Right atrium auricular region (tissue), 2 donors: ENCODE measurements at regions not wholly inside any gene's neighbourhood (a gene's known extent, or its start where the extent isn't known, plus 50 kb on each side); places are given as distances from the start of the nearest gene placed in this dataset.
A peak's percentile ranks its signal among the peaks of the same experiment; 100 is the strongest.
"Not testable (repeated sequence)": the region's sequence is repeated elsewhere in the genome, so short reads cannot be mapped to it uniquely, and the experiment has no call there.

Experiments
- DNase-seq: peaks from one replicate; pipeline ENCODE4 v3.0.0-alpha.2; 2019; ENCODE audit warnings: low spot score
- H3K27ac ChIP-seq, 2 donors: fragments of 200-600 bp; sonication (generic); 1 replicate in 1 of 2; 2 replicates in 1 of 2; pipeline ENCODE4 v1.5.1; 2016 to 2019
- H3K27me3 ChIP-seq, 2 donors: fragments of 200-600 bp; sonication (generic); one replicate each; pipeline versions ENCODE4 v1.5.1 to v1.6.0; 2017 to 2019
- H3K36me3 ChIP-seq: fragments of 200-600 bp; sonication (generic); one replicate; pipeline ENCODE4 v1.5.1; 2016
- H3K4me1 ChIP-seq, 2 donors: fragments of 200-600 bp; sonication (generic); one replicate each; pipeline versions ENCODE4 v1.5.1 to v1.6.0; 2017 to 2019
- H3K4me3 ChIP-seq, 2 donors: fragments of 200-600 bp; sonication (generic); 1 replicate in 1 of 2; 2 replicates in 1 of 2; pipeline ENCODE4 v1.5.1; 2017 to 2019; ENCODE audit warnings: mild to moderate bottlenecking in 1 of 2, moderate library complexity in 1 of 2
- H3K9me3 ChIP-seq, 2 donors: fragments of 200-600 bp; sonication (generic); one replicate each; pipeline ENCODE4 v1.5.1; 2019
- CTCF ChIP-seq, 2 donors: fragments of 200-600 bp; sonication (generic); IDR thresholded peaks; one replicate each; pipeline ENCODE4 v1.5.1; 2019; ENCODE audit warnings: antibody characterized with exemption in 2 of 2

DNA sequence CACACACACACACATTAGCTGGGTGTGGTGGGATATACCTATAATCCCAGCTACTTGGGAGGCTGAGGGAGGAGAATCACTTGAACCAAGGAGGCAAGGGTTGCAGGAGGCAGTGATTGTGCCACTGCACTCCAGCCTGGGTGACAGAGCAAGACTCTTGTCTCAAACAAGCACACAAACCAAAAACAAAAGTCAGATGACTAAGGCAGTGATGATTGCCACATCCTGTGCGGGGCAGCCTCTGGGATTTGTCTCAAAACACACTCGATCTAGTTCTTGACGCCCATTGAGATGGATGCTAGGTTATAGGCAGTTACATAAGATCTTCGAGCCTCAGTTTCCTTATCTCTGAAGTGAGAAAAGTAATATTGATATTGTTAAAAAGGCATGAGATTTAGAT, 57.8 kb upstream of the NBPF8 start:
- peak; percentile 59 for DNase-seq
- not testable (repeated sequence) for H3K9me3 ChIP-seq, H3K4me3 ChIP-seq, H3K27me3 ChIP-seq, H3K4me1 ChIP-seq, H3K36me3 ChIP-seq, H3K27ac ChIP-seq

DNA sequence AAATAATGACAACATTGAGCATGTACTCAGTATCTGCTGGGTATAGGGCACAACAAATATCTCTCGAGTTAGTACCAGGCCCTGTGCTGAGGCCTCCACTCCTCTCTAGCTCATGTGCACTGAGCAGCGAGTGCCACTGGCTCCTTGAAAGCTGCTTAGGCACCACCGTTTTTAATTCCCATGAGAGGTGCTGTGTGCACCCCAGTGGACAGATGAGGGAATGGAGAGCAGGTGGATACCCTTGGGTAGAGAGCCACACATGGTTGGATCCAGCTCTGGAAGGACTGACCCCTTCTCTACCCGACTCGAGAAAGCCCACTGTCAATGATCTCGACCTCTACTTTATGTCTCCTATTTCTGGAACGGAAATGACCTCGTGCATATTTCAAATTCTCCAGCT, 58.7 kb upstream of the NBPF8 start:
- DNase-seq, H3K9me3 ChIP-seq, H3K36me3 ChIP-seq, H3K27me3 ChIP-seq, H3K4me3 ChIP-seq, H3K4me1 ChIP-seq, H3K27ac ChIP-seq: not testable (repeated sequence)
- peak in 1 of 2 donors; percentile 27 for TF ChIP-seq CTCF (IDR thresholded peaks at IDR 0.05)

DNA sequence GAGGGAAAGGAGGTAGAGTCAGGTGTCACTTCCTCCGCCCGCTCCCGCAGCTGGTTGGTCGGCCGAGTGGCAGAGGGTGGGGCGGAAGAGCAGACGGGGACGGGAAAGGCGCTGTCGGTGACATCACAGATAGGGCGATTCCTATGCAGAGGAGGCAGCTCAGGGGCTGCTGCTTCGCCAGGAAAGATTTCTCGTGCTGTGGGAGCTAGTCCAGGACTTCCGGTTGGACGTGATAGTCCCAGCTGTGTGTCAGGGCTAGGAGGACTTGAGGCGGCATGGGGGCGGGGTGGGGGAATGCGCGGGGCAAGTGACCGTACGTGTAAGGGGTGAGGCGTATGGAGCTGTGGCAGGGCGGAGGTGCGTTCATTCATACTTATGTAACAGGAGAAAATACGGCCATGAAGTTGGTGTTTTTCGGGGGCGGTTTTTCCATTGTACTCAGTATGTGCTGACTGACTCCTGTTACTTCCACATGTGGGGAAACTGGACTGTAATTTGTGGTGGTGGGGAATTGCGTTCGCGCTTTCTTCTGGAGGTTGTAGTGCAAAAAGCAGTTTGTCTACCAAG, 60.1 kb upstream of the NBPF8 start:
- Histone ChIP-seq H3K27ac (peak overlapping the region; percentile 43 to 72), H3K4me3 (peak overlapping the region in 1 of 2 donors; percentile 34)
- DNase-seq = peak; percentile 61
- H3K4me1 ChIP-seq, H3K27me3 ChIP-seq, H3K36me3 ChIP-seq, H3K9me3 ChIP-seq: not testable (repeated sequence)

GRCh38 chr1:120342231-120343073, 72.4 kb upstream of the NBPF8 start:
- not testable (repeated sequence) for H3K4me1 ChIP-seq, H3K27me3 ChIP-seq, DNase-seq, H3K9me3 ChIP-seq, H3K36me3 ChIP-seq
- Histone ChIP-seq H3K27ac (peak overlapping the region in 1 of 2 donors; percentile 16), H3K4me3 (peak overlapping the region in 1 of 2 donors; percentile 53)

DNA sequence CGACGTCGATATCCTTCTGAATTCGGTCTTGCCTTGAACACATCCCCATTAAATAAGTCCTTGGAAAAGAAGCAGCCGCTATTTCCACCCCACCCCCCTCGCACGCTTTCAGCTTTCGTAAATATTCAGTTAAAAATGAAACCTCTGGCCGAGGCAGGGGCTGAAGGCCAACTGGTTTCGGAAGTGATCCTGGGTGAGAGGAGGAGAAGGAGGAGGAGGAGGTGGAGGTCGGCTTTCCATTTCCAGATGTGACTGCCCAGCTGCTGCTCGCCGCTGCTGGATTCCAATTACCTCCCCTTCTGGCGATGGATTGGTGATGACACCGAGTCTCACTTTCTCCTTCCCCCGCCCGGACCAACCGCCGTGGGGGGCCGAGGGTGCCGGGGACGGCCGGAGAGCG, 73.1 kb upstream of the NBPF8 start:
- not testable (repeated sequence) for H3K36me3 ChIP-seq, H3K9me3 ChIP-seq, H3K27me3 ChIP-seq, DNase-seq, H3K4me1 ChIP-seq
- Histone ChIP-seq H3K4me3 (peak overlapping the region; percentile 26 to 53), H3K27ac (peak overlapping the region in 1 of 2 donors; percentile 70)

DNA sequence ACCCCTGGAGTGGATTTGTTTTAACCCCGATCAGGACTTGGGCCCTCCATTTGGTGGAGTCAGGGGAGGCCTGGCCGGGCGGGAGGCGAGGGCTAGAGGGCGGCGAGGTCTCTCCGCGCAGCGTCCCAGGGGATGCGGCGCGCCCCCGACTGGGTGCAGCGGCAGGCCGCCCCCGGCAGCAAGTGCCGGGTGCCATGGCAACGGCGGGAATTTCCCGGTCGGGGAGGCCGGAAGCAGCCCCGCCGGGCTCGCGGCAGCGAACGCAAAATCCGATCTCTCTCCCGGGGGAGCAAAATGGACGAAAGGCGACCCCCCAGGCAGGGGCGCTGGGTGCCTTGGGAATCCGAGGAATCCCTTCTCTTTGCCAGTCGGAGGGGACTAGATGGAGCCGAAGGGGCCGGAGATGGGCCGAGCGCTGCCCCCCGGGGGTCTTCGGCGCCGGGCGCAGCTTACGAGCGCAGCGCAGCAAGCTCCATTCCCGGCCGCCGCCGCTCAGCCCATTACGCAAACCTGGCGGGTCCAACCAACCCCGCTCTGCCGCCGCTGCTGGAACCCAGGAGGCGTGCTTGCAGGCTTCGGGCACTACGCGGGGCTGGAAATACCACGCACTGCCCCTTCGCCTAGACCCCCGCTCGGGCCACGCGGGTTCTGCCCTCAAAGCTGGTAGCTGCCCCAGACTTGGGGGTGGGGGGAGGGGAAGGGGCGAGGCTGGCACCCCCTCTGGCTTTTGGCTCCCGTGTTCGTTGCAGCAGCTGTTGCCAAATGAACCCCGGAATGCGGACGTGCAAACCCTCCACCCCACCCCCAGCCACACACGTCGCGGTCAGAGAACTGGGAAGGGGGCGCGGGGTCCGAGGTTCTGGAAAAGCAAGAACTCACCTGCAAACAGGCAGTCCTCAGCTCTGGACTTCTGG, 73.7 kb upstream of the NBPF8 start:
- not testable (repeated sequence) for H3K27me3 ChIP-seq, DNase-seq, H3K36me3 ChIP-seq, H3K9me3 ChIP-seq, H3K4me1 ChIP-seq
- peak overlapping the region; percentile 36 to 53 for H3K4me3 ChIP-seq
- peak overlapping the region in 1 of 2 donors; percentile 70 for H3K27ac ChIP-seq

- not testable (repeated sequence) for H3K27ac ChIP-seq, H3K27me3 ChIP-seq, H3K36me3 ChIP-seq, H3K4me1 ChIP-seq, DNase-seq, H3K9me3 ChIP-seq, H3K4me3 ChIP-seq
Measured at GRCh38 chr1:120315738-120316137, 99.1 kb upstream of the NBPF8 start.

GRCh38 chr1:120311930-120312329, 102.9 kb upstream of the NBPF8 start:
- H3K36me3 ChIP-seq, H3K27me3 ChIP-seq, H3K4me1 ChIP-seq, DNase-seq, H3K27ac ChIP-seq, H3K4me3 ChIP-seq, H3K9me3 ChIP-seq: not testable (repeated sequence)

DNA sequence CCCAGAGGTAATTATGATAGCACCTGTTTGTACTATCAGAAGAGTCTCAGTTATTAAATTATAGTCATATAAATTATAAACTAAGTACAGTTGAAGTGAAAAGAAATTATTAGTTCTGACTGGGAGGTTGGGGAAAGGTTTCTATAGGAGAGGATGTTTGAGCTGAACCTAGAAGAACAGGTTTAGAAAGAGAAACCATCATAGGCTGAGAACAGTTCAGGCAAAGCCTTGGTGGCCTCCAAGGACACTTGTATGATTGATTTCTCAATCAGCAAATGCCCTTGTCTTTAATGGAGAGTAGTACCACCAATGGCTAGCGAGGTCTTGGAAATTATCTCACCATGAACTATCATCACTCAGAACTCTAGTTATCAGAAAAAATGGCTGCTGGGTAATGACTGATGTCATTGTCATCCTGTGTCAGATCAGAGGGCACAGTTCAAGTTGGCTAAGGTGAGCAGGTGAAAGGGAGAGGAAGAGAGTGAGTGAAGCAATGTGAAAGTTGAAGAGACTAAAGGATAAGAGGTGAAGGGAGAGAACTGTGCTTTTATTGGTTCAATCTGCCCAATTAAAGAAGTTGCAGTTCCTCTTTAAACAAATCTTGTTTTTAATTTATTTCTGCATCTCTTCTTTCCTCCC, 105.8 kb upstream of the NBPF8 start:
- H3K27ac ChIP-seq, H3K4me1 ChIP-seq, H3K36me3 ChIP-seq, H3K4me3 ChIP-seq, DNase-seq, H3K9me3 ChIP-seq, H3K27me3 ChIP-seq: not testable (repeated sequence)

DNA sequence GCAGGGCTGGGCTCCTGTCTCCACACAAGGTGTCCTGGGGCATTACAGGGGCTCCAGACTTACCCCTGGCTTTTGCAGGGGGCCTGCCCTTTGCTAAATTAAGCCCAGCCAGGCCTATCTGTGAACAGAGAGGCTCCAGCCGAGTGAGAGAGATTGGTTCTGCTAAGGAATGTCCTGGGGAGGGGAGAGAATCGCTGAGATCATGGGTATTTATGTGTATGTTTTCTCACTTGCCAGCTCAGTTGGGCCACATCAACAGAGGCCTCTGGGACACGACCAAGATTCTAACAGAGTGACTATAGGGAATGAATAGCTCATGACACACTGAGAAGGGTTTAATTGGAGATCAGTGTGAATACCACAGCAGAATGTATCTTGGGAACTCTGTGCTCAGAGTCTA, 109.8 kb upstream of the NBPF8 start:
- not testable (repeated sequence) for H3K4me3 ChIP-seq, H3K27me3 ChIP-seq, H3K27ac ChIP-seq, H3K4me1 ChIP-seq, H3K36me3 ChIP-seq, H3K9me3 ChIP-seq, DNase-seq

- H3K27ac ChIP-seq, H3K9me3 ChIP-seq, H3K36me3 ChIP-seq, DNase-seq, H3K27me3 ChIP-seq, H3K4me3 ChIP-seq, H3K4me1 ChIP-seq: not testable (repeated sequence)
Measured at GRCh38 chr1:120304341-120304740, 110.5 kb upstream of the NBPF8 start.

- not testable (repeated sequence) for DNase-seq, H3K36me3 ChIP-seq, H3K27ac ChIP-seq, H3K9me3 ChIP-seq, H3K4me3 ChIP-seq, H3K27me3 ChIP-seq, H3K4me1 ChIP-seq
Measured at GRCh38 chr1:120299433-120300057, 115.3 kb upstream of the NBPF8 start.

DNA sequence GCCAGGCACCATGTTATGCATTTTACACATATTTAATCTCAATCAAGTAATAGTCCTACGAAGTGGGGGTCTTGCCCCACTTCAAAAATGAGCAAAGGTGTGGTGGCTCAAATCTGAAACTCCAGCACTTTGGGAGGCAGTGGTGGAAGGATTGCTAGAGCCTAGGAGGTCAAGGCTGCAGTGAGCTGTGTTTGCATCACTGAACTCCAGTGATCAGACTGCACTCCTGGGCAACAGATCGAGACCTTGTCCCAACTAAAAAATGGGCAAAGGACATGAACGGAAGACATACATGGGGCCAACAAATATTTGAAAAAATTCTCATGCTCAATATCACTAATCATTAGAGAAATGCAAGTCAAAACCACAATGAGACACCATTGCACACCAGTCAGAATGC, 116.3 kb upstream of the NBPF8 start:
- H3K27me3 ChIP-seq, H3K27ac ChIP-seq, H3K4me3 ChIP-seq, DNase-seq, H3K36me3 ChIP-seq, H3K9me3 ChIP-seq, H3K4me1 ChIP-seq: not testable (repeated sequence)
